ENCODE measurements at regions not wholly inside any gene's neighbourhood (a gene's known extent, or its start where the extent isn't known, plus 50 kb on each side); places are given as distances from the start of the nearest gene placed in this dataset.

DNA sequence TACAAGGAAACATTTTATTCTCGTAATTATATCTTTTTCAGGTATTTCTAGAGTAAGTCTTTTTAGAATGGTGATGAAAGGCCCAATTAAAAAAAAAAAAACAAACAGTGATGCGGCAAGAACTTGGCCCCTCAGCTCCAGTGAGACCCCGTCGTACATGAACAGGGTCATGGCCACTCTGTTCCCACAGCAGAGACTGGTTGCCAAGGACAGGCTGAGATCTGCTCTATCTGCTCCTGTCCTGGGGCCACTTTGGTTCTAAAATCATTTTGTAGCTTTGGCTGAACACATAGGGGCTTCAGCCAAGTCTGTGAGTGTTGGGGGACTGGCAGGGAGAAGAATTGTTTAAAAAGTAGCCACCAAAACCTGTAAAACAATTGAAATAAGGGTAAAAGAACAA, 286.9 kb downstream of the RFC3 start:
- TF ChIP-seq POLR2A (IDR thresholded peaks at IDR 0.05; ENCODE audit: extremely low read depth, insufficient read length): no peak
- TF ChIP-seq MYC (IDR thresholded peaks at IDR 0.05; ENCODE audit: low read depth, low read length): no peak
- TF ChIP-seq, protein P1, sequence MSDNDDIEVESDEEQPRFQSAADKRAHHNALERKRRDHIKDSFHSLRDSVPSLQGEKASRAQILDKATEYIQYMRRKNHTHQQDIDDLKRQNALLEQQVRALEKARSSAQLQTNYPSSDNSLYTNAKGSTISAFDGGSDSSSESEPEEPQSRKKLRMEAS (IDR thresholded peaks at IDR 0.05; ENCODE audit: low read depth, low read length): no peak
- TF ChIP-seq, protein P2, sequence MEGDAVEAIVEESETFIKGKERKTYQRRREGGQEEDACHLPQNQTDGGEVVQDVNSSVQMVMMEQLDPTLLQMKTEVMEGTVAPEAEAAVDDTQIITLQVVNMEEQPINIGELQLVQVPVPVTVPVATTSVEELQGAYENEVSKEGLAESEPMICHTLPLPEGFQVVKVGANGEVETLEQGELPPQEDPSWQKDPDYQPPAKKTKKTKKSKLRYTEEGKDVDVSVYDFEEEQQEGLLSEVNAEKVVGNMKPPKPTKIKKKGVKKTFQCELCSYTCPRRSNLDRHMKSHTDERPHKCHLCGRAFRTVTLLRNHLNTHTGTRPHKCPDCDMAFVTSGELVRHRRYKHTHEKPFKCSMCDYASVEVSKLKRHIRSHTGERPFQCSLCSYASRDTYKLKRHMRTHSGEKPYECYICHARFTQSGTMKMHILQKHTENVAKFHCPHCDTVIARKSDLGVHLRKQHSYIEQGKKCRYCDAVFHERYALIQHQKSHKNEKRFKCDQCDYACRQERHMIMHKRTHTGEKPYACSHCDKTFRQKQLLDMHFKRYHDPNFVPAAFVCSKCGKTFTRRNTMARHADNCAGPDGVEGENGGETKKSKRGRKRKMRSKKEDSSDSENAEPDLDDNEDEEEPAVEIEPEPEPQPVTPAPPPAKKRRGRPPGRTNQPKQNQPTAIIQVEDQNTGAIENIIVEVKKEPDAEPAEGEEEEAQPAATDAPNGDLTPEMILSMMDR (IDR thresholded peaks at IDR 0.05; ENCODE audit: low read depth, low read length): no peak
- DNase-seq (ENCODE audit: low read depth): no peak
- no peak overlapping the region for H3K4me3 ChIP-seq (ENCODE audit: low read depth, low read length)

- TF ChIP-seq, protein P2 (IDR thresholded peaks at IDR 0.05; ENCODE audit: low read depth, low read length): no peak
- TF ChIP-seq, protein P1 (IDR thresholded peaks at IDR 0.05; ENCODE audit: low read depth, low read length): no peak
- no peak for TF ChIP-seq MYC (IDR thresholded peaks at IDR 0.05; ENCODE audit: low read depth, low read length)
- TF ChIP-seq POLR2A (IDR thresholded peaks at IDR 0.05; ENCODE audit: extremely low read depth, insufficient read length): no peak
- DNase-seq (ENCODE audit: low read depth): no peak
- no peak overlapping the region for H3K4me3 ChIP-seq (ENCODE audit: low read depth, low read length)
Measured at GRCh38 chr13:34107806-34108205, 289.9 kb downstream of the RFC3 start.

GRCh38 chr13:34108410-34108809, 290.5 kb downstream of the RFC3 start:
- TF ChIP-seq, protein P1 (IDR thresholded peaks at IDR 0.05; ENCODE audit: low read depth, low read length): no peak
- TF ChIP-seq POLR2A (IDR thresholded peaks at IDR 0.05; ENCODE audit: extremely low read depth, insufficient read length) (no peak), MYC (IDR thresholded peaks at IDR 0.05; ENCODE audit: low read depth, low read length) (no peak)
- TF ChIP-seq, protein P2 (IDR thresholded peaks at IDR 0.05; ENCODE audit: low read depth, low read length): no peak
- H3K4me3 ChIP-seq (ENCODE audit: low read depth, low read length): no peak overlapping the region
- no peak for DNase-seq (ENCODE audit: low read depth)

DNA sequence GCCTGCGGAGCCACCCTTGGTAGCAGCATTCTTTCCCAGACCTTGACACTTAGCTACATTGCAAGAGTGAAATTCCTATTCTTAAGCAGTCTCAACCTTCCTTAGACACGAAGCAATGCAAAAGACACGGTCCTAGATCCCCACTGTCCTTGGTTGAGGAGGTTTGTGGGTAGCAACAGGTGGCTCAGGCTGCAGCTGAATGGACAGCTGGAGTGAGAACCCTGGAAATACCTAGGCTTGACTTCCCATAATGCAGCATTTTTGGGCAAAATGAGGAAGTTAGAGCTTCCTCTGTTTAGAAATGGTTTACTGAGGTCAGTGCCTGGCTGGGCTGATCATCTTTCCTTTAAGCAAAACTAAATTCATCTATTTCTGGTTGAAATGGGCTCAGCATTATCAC, 296.6 kb downstream of the RFC3 start:
- no peak for TF ChIP-seq MYC (IDR thresholded peaks at IDR 0.05; ENCODE audit: low read depth, low read length)
- DNase-seq (ENCODE audit: low read depth): peak; percentile 37
- H3K4me3 ChIP-seq (ENCODE audit: low read depth, low read length): no peak overlapping the region

GRCh38 chr13:34116651-34117050, 298.7 kb downstream of the RFC3 start:
- TF ChIP-seq, protein P1 (IDR thresholded peaks at IDR 0.05; ENCODE audit: low read depth, low read length): no peak
- TF ChIP-seq, protein P2 (IDR thresholded peaks at IDR 0.05; ENCODE audit: low read depth, low read length): no peak
- TF ChIP-seq MYC (IDR thresholded peaks at IDR 0.05; ENCODE audit: low read depth, low read length): no peak
- TF ChIP-seq POLR2A (IDR thresholded peaks at IDR 0.05; ENCODE audit: extremely low read depth, insufficient read length): no peak
- no peak for DNase-seq (ENCODE audit: low read depth)
- no peak overlapping the region for H3K4me3 ChIP-seq (ENCODE audit: low read depth, low read length)

DNA sequence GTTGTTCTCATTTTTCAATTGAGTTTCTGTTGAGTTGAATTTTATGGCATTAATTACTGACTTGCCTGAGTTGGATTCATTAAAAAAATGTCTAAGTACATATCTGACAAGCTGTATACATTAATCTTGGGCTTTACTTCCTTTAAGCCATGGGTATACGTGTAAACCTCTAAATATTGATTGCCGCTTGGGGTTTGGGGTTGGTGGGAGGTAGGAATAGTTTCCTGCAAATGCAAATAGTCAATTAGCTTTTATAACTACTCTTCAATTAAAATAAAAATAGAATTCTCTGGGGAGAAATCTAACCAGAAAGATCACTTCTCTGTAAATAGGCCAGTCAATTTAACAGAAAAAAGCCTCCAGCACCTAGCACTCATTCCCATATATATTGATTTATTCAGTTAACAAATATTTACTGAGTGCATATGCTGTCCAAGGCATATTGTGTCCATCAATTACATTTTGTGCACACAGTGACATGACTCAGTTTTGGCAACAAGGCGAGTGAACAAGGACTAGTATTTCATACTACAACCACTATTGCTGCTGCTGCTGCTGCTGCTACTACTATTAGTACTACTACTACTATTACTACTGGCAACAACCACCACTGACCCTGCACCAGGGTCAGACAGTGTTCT, 306.8 kb downstream of the RFC3 start:
- no peak for DNase-seq (ENCODE audit: low read depth)
- TF ChIP-seq MYC (IDR thresholded peaks at IDR 0.05; ENCODE audit: low read depth, low read length) (no peak), POLR2A (IDR thresholded peaks at IDR 0.05; ENCODE audit: extremely low read depth, insufficient read length) (no peak)
- TF ChIP-seq, protein P2 (IDR thresholded peaks at IDR 0.05; ENCODE audit: low read depth, low read length): no peak
- TF ChIP-seq, protein P1 (IDR thresholded peaks at IDR 0.05; ENCODE audit: low read depth, low read length): no peak
- H3K4me3 ChIP-seq (ENCODE audit: low read depth, low read length): no peak overlapping the region
